Left cardiac atrium (tissue), 4 donors: ENCODE measurements at regions not wholly inside any gene's neighbourhood (a gene's known extent, or its start where the extent isn't known, plus 50 kb on each side); places are given as distances from the start of the nearest gene placed in this dataset.
"Not testable (repeated sequence)": the region's sequence is repeated elsewhere in the genome, so short reads cannot be mapped to it uniquely, and the experiment has no call there.

ENCODE experiments used
- ATAC-seq, 2 donors: fragments of 200-7000 bp; cut with Tn5 transposase; one replicate each; pipeline ENCODE4 v1.9.1; 2020; ENCODE audit warnings: mild to moderate bottlenecking in 2 of 2, moderate library complexity in 2 of 2
- DNase-seq: peaks from one replicate; pipeline ENCODE4 v3.0.0-alpha.2; 2020
- intact Hi-C, 2 donors: fragments of 100-400 bp; cut with DNase I; formaldehyde crosslinking; loops; one replicate each; pipeline versions ENCODE4 v1.14.1 to v1.15.1; 2022 to 2023
- donor health status: DM: no; HTN: yes; CAD: no.
- donor health status: DM: no; HTN: yes; CAD: no; lungs with severe emphysema.
- donor health status: DM: yes; HTN: yes; CAD: no.
- donor health status: Dilated cardiomyopathy.

GRCh38 chr1:78203410-78203982 is 157.7 kb downstream of the GIPC2 start:
- DNase-seq, ATAC-seq, intact Hi-C loops: not testable (repeated sequence)

- intact Hi-C loops: no loop called here
Measured at GRCh38 chr1:78210175-78210574, 164.4 kb downstream of the GIPC2 start.

GRCh38 chr1:78211483-78212092 is 165.8 kb downstream of the GIPC2 start:
- DNase-seq (no peak), ATAC-seq (no peak)
- intact Hi-C loops: no loop called here

More at GRCh38 chr1:78210175-78210574, 164.4 kb downstream of the GIPC2 start:
- ATAC-seq: no peak
- no peak for DNase-seq

GRCh38 chr1:78214334-78214733 is 168.6 kb downstream of the GIPC2 start:
- ATAC-seq (no peak), DNase-seq (no peak)
- intact Hi-C loops: no loop called here

- intact Hi-C loops: no loop called here
- no peak for ATAC-seq
- DNase-seq: no peak
Measured at GRCh38 chr1:78222225-78222959, 176.6 kb downstream of the GIPC2 start.

GRCh38 chr1:78222960-78223358 is 177.2 kb downstream of the GIPC2 start:
- no peak for DNase-seq
- no peak for ATAC-seq

GRCh38 chr1:78223417-78224215 is 177.8 kb downstream of the GIPC2 start:
- DNase-seq (no peak), ATAC-seq (peak in 1 of 2 donors; percentile 24)
- intact Hi-C loops: no loop called here

More at GRCh38 chr1:78222960-78223358, 177.2 kb downstream of the GIPC2 start:
- intact Hi-C loops: no loop called here

GRCh38 chr1:78224246-78224785 is 178.6 kb downstream of the GIPC2 start:
- DNase-seq (no peak), ATAC-seq (no peak)
- intact Hi-C loops: no loop called here

GRCh38 chr1:78224861-78225552 is 179.2 kb downstream of the GIPC2 start:
- ATAC-seq (no peak), DNase-seq (no peak)
- intact Hi-C loops: no loop called here

GRCh38 chr1:78226784-78227183 is 181.0 kb downstream of the GIPC2 start:
- intact Hi-C loops: no loop called here
- DNase-seq (no peak), ATAC-seq (peak in 1 of 2 donors; percentile 83)

- intact Hi-C loops: no loop called here
- DNase-seq (no peak), ATAC-seq (no peak)
Measured at GRCh38 chr1:78227705-78228635, 182.2 kb downstream of the GIPC2 start.

- ATAC-seq: peak; percentile 68 to 74
- no peak for DNase-seq
- intact Hi-C loops: no loop called here
Measured at GRCh38 chr1:78229344-78229743, 183.6 kb downstream of the GIPC2 start.

GRCh38 chr1:78231477-78231876 is 185.7 kb downstream of the GIPC2 start:
- DNase-seq (no peak), ATAC-seq (no peak)
- intact Hi-C loops: no loop called here

GRCh38 chr1:78231894-78232293 is 186.1 kb downstream of the GIPC2 start:
- no peak for ATAC-seq
- no peak for DNase-seq
- intact Hi-C loops: no loop called here

- intact Hi-C loops: no loop called here
- DNase-seq: no peak
- no peak for ATAC-seq
Measured at GRCh38 chr1:78232630-78233029, 186.9 kb downstream of the GIPC2 start.

GRCh38 chr1:78234496-78234895 is 188.7 kb downstream of the GIPC2 start:
- no peak for ATAC-seq
- intact Hi-C loops: no loop called here
- no peak for DNase-seq

- intact Hi-C loops: no loop called here
- no peak for DNase-seq
- ATAC-seq: no peak
Measured at GRCh38 chr1:78236716-78237115, 190.9 kb downstream of the GIPC2 start.

- DNase-seq: no peak
Measured at GRCh38 chr1:78237364-78237916, 191.7 kb downstream of the GIPC2 start.

More at GRCh38 chr1:78237364-78237916, 191.7 kb downstream of the GIPC2 start:
- intact Hi-C loops: no loop called here
- ATAC-seq: peak in 1 of 2 donors; percentile 81
